ENCODE measurements at regions not wholly inside any gene's neighbourhood (a gene's known extent, or its start where the extent isn't known, plus 50 kb on each side); places are given as distances from the start of the nearest gene placed in this dataset.

GRCh38 chr3:105933871-105934270 lies 65.1 kb upstream of the CBLB start:
- Histone ChIP-seq H3K79me2 (ENCODE audit: low read depth) (no peaks in the 10 kb centered on the region), H3K9ac (no peak overlapping the region), H3K4me2 (no peak overlapping the region), H3K36me3 (no peaks in the 10 kb centered on the region), H2AFZ (replicated peaks) (peak overlapping the region; percentile 14), H3K27me3 (no peaks in the 10 kb centered on the region), H3K27ac (no peak overlapping the region), H4K20me1 (ENCODE audit: low read depth) (no peaks in the 10 kb centered on the region), H3K4me3 (no peak overlapping the region), H3K9me3 (ENCODE audit: low read depth) (no peaks in the 10 kb centered on the region), H3K4me1 (no peaks in the 10 kb centered on the region), H3F3A (ENCODE audit: low read depth) (no peaks in the 10 kb centered on the region)
- TF ChIP-seq, protein P1, sequence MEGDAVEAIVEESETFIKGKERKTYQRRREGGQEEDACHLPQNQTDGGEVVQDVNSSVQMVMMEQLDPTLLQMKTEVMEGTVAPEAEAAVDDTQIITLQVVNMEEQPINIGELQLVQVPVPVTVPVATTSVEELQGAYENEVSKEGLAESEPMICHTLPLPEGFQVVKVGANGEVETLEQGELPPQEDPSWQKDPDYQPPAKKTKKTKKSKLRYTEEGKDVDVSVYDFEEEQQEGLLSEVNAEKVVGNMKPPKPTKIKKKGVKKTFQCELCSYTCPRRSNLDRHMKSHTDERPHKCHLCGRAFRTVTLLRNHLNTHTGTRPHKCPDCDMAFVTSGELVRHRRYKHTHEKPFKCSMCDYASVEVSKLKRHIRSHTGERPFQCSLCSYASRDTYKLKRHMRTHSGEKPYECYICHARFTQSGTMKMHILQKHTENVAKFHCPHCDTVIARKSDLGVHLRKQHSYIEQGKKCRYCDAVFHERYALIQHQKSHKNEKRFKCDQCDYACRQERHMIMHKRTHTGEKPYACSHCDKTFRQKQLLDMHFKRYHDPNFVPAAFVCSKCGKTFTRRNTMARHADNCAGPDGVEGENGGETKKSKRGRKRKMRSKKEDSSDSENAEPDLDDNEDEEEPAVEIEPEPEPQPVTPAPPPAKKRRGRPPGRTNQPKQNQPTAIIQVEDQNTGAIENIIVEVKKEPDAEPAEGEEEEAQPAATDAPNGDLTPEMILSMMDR (IDR thresholded peaks at IDR 0.05) = no peak
- TF ChIP-seq EZH2phosphoT487 (IDR thresholded peaks at IDR 0.05) (no peak), EZH2 (IDR thresholded peaks at IDR 0.05) (no peak)
- Mint-ChIP-seq H3K4me1 (peaks cover 8% of the 10 kb centered on the region), H3K4me3 (no peak overlapping the region), H3K36me3 (no peaks in the 10 kb centered on the region), H3K27me3 (ENCODE audit: insufficient read depth, low read depth) (no peaks in the 10 kb centered on the region), H3K9me3 (no peaks in the 10 kb centered on the region), H3K27ac (no peak overlapping the region)
- no peak for DNase-seq (ENCODE audit: low spot score)

GRCh38 chr3:105938101-105938500 lies 69.3 kb upstream of the CBLB start:
- H3K4me1 Mint-ChIP-seq = no peaks in the 10 kb centered on the region
- no peaks in the 10 kb centered on the region for H3K27me3 Mint-ChIP-seq (ENCODE audit: insufficient read depth, low read depth)
- no peak overlapping the region for H3K4me2 ChIP-seq
- H3K4me1 ChIP-seq = no peaks in the 10 kb centered on the region
- no peaks in the 10 kb centered on the region for H3K9me3 ChIP-seq (ENCODE audit: low read depth)
- DNase-seq (ENCODE audit: low spot score) = no peak
- H2AFZ ChIP-seq (replicated peaks) = no peak overlapping the region
- no peak overlapping the region for H3K9ac ChIP-seq
- no peaks in the 10 kb centered on the region for H3K79me2 ChIP-seq (ENCODE audit: low read depth)
- H3K27ac Mint-ChIP-seq = no peak overlapping the region
- H3K4me3 Mint-ChIP-seq = no peak overlapping the region
- no peak overlapping the region for H3K4me3 ChIP-seq
- H3K27me3 ChIP-seq = no peaks in the 10 kb centered on the region
- H3K27ac ChIP-seq = no peak overlapping the region
- H3K9me3 Mint-ChIP-seq = no peaks in the 10 kb centered on the region
- H4K20me1 ChIP-seq (ENCODE audit: low read depth) = no peaks in the 10 kb centered on the region
- no peaks in the 10 kb centered on the region for H3K36me3 ChIP-seq
- H3F3A ChIP-seq (ENCODE audit: low read depth) = no peaks in the 10 kb centered on the region
- H3K36me3 Mint-ChIP-seq = no peaks in the 10 kb centered on the region
- TF ChIP-seq, protein P1 (IDR thresholded peaks at IDR 0.05) = no peak
- no peak for TF ChIP-seq EZH2phosphoT487 (IDR thresholded peaks at IDR 0.05)
- no peak for TF ChIP-seq EZH2 (IDR thresholded peaks at IDR 0.05)

GRCh38 chr3:105938806-105939205 lies 70.0 kb upstream of the CBLB start:
- no peaks in the 10 kb centered on the region for H3K4me1 Mint-ChIP-seq
- H3K79me2 ChIP-seq (ENCODE audit: low read depth) = no peaks in the 10 kb centered on the region
- no peak overlapping the region for H2AFZ ChIP-seq (replicated peaks)
- H3K27ac ChIP-seq = no peak overlapping the region
- H3K27ac Mint-ChIP-seq = no peak overlapping the region
- TF ChIP-seq, protein P1 (IDR thresholded peaks at IDR 0.05) = no peak
- TF ChIP-seq EZH2phosphoT487 (IDR thresholded peaks at IDR 0.05) (no peak), EZH2 (IDR thresholded peaks at IDR 0.05) (no peak)
- H3K4me3 Mint-ChIP-seq = no peak overlapping the region
- no peak overlapping the region for H3K9ac ChIP-seq
- H3K36me3 ChIP-seq = no peaks in the 10 kb centered on the region
- no peak overlapping the region for H3K4me3 ChIP-seq
- no peaks in the 10 kb centered on the region for H3K27me3 ChIP-seq
- DNase-seq (ENCODE audit: low spot score) = no peak
- H3K9me3 ChIP-seq (ENCODE audit: low read depth) = no peaks in the 10 kb centered on the region
- no peaks in the 10 kb centered on the region for H3F3A ChIP-seq (ENCODE audit: low read depth)
- H3K36me3 Mint-ChIP-seq = no peaks in the 10 kb centered on the region
- H4K20me1 ChIP-seq (ENCODE audit: low read depth) = no peaks in the 10 kb centered on the region
- H3K4me1 ChIP-seq = no peaks in the 10 kb centered on the region
- no peaks in the 10 kb centered on the region for H3K27me3 Mint-ChIP-seq (ENCODE audit: insufficient read depth, low read depth)
- no peaks in the 10 kb centered on the region for H3K9me3 Mint-ChIP-seq
- H3K4me2 ChIP-seq = no peak overlapping the region

All from neural progenitor cell (in vitro differentiated cells).